HUES6 (cell line): ENCODE measurements at regions not wholly inside any gene's neighbourhood (a gene's known extent, or its start where the extent isn't known, plus 50 kb on each side); places are given as distances from the start of the nearest gene placed in this dataset.
"Not testable (repeated sequence)": the region's sequence is repeated elsewhere in the genome, so short reads cannot be mapped to it uniquely, and the experiment has no call there.

Source experiments
- H3K27ac ChIP-seq: 2 replicates; pipeline ENCODE4 v1.7.0; 2013; ENCODE audit warnings: low read depth, mild to moderate bottlenecking, low read length, inconsistent platforms
- H3K27me3 ChIP-seq: 2 replicates; pipeline ENCODE4 v1.6.1; 2013; ENCODE audit warnings: low read length; ENCODE audit not compliant: control insufficient read depth, insufficient read depth
- H3K36me3 ChIP-seq: 2 replicates; pipeline ENCODE4 v1.6.1; 2013; ENCODE audit warnings: low read length; ENCODE audit not compliant: control insufficient read depth, insufficient read depth
- H3K4me1 ChIP-seq: 2 replicates; pipeline ENCODE4 v1.6.1; 2013; ENCODE audit warnings: low read length; ENCODE audit not compliant: control insufficient read depth, insufficient read depth
- H3K4me3 ChIP-seq: 2 replicates; pipeline ENCODE4 v1.5.1; 2013; ENCODE audit warnings: low read depth, low read length
- H3K9ac ChIP-seq: one replicate; pipeline ENCODE4 v1.6.1; 2013; ENCODE audit warnings: mild to moderate bottlenecking, low read length
- H3K9me3 ChIP-seq: 2 replicates; pipeline ENCODE4 v1.6.1; 2013; ENCODE audit warnings: low read depth, low read length; ENCODE audit not compliant: control insufficient read depth, insufficient read depth

DNA sequence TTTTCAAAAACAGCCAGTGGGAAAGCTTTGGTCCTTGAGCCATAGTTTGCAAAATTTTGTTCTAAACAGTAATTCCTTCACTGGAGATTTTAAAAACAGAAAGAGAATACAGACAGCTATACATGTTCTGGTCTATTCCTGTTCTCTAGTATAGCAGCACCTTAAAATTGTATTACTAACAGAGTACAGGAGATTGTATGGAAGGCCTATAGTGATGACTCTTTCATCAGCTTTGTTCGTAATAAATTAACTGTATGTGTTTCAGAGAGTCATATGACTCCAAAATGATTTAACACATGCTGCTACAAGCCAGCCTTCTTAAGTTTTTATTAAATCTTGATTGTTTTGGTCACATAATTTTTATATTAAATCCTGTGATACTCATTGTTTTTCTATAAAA lies 1124.6 kb upstream of the FAM98A start:
- no peak overlapping the region for H3K9ac ChIP-seq
- H3K4me1 ChIP-seq: no peaks in the 10 kb centered on the region
- H3K27ac ChIP-seq: no peak overlapping the region
- no peaks in the 10 kb centered on the region; the same call in none of the 2 replicates for H3K9me3 ChIP-seq
- H3K36me3 ChIP-seq: no peaks in the 10 kb centered on the region
- H3K4me3 ChIP-seq: no peak overlapping the region
- no peaks in the 10 kb centered on the region for H3K27me3 ChIP-seq

DNA sequence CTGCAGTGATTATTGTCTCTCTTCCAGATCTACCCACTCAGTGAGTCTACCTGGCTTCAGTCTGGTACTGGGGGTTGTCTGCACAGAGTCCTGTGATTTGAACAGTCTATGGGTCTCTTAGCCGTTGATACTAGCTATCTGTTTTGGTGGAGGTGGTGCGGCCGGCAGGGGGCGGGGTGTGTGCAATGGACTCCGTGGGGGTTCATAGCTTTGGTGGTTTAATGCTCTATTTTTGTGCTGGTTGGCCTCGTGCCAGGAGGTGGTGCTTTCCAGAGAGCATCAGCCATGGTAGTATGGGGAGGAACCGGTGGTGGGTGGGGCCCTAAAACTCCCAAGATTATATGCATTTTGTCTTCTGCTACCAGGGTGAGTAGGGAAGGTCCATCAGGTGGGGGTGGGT lies 1120.1 kb upstream of the FAM98A start:
- H3K9me3 ChIP-seq: no peaks in the 10 kb centered on the region; the same call in none of the 2 replicates
- H3K27ac ChIP-seq: no peak overlapping the region
- no peaks in the 10 kb centered on the region for H3K27me3 ChIP-seq
- H3K9ac ChIP-seq: no peak overlapping the region
- no peaks in the 10 kb centered on the region; the same call in 1 of the 2 replicates for H3K4me1 ChIP-seq
- no peaks in the 10 kb centered on the region for H3K36me3 ChIP-seq
- H3K4me3 ChIP-seq: no peak overlapping the region

DNA sequence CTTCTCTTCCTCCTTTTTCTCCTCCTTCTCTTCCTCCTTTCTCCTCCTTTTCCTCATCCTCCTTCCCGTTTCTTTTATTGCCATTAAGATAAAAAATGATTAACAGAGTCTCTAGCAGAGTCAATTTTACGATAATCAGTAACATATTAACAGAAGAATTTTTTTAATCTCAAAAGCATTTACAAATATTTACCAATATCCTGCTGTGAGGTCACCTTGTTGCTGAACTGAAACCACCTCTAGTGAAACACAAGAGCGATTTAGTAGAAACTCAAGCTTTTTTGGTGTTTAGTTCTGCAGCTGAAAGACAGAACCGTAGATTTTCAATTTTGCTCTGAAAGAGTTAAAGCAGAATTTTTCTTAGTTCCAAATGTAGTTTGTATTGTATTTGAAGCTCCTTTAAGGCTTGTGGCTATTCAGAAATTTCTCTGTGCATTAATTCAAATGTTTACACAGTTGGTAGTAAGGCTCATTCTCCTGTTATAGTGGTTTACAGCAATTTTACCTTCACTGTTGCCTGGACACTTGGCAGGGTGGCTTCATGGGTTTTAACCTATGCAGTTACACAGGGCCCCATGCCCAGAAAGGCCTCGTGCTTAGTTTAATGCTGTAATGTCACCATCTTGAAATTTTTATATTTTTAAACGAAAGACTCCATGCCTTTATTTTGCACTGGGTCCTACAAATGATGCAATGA lies 1106.6 kb upstream of the FAM98A start:
- Histone ChIP-seq H3K36me3 (no peaks in the 10 kb centered on the region), H3K9me3 (no peaks in the 10 kb centered on the region), H3K27ac (no peak overlapping the region), H3K27me3 (no peaks in the 10 kb centered on the region), H3K9ac (no peak overlapping the region), H3K4me1 (peaks cover 7% of the 10 kb centered on the region; the same call in 1 of the 2 replicates), H3K4me3 (no peak overlapping the region)

DNA sequence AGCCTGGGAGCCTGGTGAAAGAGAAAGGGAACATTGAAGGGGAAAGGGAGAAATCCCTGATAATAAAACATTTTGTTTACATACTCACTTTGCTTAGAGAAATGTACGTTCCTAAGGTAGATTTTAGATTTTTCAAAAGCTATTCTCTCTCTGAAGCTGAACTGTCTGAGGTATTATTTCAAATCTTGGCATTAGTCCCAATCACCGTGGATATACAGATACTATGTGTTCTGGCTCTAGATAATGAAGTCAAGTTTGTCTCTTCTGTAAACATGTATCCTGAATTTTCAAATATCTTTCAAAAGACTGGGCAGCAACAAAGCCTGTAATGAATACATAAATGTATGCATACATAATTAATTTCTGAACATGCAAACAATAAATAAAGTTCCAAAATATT lies 1104.2 kb upstream of the FAM98A start:
- Histone ChIP-seq H3K4me3 (no peak overlapping the region), H3K36me3 (no peaks in the 10 kb centered on the region), H3K9me3 (no peaks in the 10 kb centered on the region), H3K27ac (0 out of 2 replicates have a peak overlapping the region, but pooled peaks have one; percentile 28), H3K4me1 (peaks cover 7% of the 10 kb centered on the region; the same call in 1 of the 2 replicates), H3K27me3 (no peaks in the 10 kb centered on the region), H3K9ac (no peak overlapping the region)

DNA sequence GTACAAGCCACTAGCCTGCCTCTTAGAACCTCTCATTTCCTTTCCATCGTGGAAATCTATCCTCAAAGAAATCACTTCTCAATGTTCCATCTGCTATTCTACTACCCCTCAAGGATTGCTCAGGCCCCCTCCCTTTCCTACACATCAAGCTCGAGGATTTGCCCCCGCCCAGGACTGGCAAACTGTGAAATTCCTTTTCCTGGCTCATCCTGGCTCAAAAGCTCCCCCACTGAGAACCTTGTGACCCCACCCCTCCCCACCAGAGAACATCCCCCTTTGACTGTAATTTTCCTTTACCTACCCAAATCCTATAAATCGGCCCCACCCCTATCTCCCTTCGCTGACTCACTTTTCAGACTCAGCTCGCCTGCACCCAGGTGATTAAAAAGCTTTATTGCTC lies 1103.3 kb upstream of the FAM98A start:
- not testable (repeated sequence) for H3K9me3 ChIP-seq

DNA sequence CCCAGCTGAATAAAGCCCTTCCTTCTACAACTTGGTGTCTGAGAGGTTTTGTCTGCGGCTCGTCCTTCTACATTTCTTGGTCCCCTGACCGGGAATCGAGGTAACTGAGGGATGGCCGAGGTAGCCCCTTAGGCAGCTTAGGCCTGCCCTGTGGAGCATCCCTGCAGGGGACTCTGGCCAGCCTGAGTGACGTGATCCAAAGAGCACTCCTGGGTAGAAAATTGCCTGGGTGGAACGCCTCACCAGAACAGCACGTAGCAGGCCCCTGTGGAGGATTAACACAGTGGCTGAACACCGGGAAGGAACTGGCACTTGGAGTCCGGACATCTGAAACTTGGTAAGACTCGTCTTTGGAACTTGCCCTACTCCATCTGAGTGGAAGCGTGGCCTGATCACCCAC lies 1078.5 kb upstream of the FAM98A start:
- not testable (repeated sequence) for H3K9ac ChIP-seq

More for the DNA sequence above, 1103.3 kb upstream of the FAM98A start:
- not testable (repeated sequence) for H3K27me3 ChIP-seq, H3K9ac ChIP-seq, H3K36me3 ChIP-seq, H3K4me3 ChIP-seq, H3K27ac ChIP-seq, H3K4me1 ChIP-seq

DNA sequence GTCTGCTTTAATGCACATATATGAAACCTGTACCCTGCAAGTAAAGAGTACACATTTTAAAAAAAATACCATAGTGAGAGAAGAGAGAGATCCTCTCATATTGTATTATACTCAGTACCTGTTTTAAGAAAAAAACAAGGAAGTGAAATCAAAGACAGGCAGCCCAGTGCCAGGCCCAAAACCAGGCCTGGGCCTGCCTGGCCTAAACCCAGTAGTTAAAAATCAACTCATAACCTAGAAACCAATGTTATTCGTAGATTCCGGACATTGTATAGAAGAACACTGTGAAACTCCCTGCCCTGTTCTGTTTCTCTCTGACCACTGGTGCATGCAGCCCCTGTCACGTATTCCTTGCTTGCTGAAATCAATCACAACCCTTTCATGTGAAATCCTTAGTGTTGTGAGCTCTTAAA lies 1078.0 kb upstream of the FAM98A start:
- H3K9me3 ChIP-seq, H3K4me3 ChIP-seq, H3K27me3 ChIP-seq, H3K4me1 ChIP-seq, H3K27ac ChIP-seq, H3K9ac ChIP-seq, H3K36me3 ChIP-seq: not testable (repeated sequence)

More for the DNA sequence above, 1078.5 kb upstream of the FAM98A start:
- not testable (repeated sequence) for H3K4me3 ChIP-seq, H3K4me1 ChIP-seq, H3K27me3 ChIP-seq, H3K27ac ChIP-seq, H3K36me3 ChIP-seq, H3K9me3 ChIP-seq

DNA sequence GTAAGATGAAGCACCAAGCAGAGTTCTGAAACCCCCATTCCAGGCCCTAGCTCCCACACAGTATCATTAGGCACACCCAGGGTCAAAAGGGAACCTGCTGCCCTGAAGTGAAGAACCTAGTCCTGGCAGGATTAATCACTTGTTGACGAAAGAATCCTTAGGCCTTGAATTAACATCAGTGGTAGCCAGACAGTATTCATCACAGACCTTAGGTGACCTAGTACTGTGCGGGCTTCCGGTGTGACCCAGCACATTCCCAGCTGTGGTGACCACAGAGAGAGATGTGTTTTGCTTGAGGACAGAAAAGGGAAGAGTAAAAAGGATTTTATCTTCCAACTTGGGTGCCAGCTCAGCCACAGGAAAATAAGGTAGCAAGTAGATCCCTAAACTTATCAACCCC lies 1071.4 kb upstream of the FAM98A start:
- Histone ChIP-seq H3K36me3 (no peaks in the 10 kb centered on the region), H3K4me3 (no peak overlapping the region), H3K9ac (no peak overlapping the region), H3K27ac (no peak overlapping the region), H3K9me3 (no peaks in the 10 kb centered on the region), H3K4me1 (no peaks in the 10 kb centered on the region), H3K27me3 (no peaks in the 10 kb centered on the region)

DNA sequence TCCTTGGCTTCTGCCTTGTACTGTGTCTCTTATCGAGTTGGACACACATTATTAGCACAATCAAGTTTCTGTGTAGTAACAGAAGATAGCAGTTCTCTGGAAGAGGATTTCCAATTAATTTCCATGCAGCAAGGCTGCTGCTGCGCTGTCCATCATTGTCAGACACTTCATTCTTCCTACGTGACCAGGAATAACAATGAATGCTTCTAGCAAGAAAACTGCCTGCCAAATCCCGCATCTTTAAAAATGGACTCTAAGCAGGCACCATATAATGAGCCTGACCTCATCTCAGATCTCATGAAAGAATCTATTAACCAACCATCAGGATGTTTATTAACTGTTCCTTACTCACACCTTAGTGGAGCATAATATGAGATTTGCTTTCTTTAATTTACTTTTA lies 1067.7 kb upstream of the FAM98A start:
- H3K9me3 ChIP-seq: no peaks in the 10 kb centered on the region
- no peaks in the 10 kb centered on the region for H3K4me1 ChIP-seq
- H3K27me3 ChIP-seq: no peaks in the 10 kb centered on the region
- no peak overlapping the region for H3K9ac ChIP-seq
- no peak overlapping the region for H3K27ac ChIP-seq
- H3K36me3 ChIP-seq: no peaks in the 10 kb centered on the region
- H3K4me3 ChIP-seq: no peak overlapping the region

DNA sequence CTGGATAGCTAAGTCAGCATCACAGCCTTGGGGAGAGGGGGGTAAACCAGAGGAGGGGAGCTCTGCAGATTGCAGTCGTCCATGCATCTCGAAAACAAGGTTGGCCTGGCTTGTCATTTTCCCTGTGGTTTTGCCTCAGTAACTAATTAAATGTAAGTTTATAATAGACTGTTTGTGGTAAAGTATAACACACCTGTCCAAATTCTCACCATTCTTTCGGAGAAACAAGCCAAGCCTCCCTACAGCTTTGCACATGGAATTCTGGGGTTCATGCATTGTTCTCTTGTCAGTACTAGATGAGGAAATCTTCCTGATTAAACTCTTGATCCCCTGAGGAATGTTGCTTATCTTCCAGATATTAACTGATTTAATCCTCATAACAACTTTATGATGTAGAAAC lies 1065.2 kb upstream of the FAM98A start:
- no peaks in the 10 kb centered on the region for H3K9me3 ChIP-seq
- H3K36me3 ChIP-seq: no peaks in the 10 kb centered on the region
- no peaks in the 10 kb centered on the region for H3K27me3 ChIP-seq
- H3K4me3 ChIP-seq: no peak overlapping the region
- no peak overlapping the region for H3K9ac ChIP-seq
- H3K4me1 ChIP-seq: no peaks in the 10 kb centered on the region
- no peak overlapping the region for H3K27ac ChIP-seq

DNA sequence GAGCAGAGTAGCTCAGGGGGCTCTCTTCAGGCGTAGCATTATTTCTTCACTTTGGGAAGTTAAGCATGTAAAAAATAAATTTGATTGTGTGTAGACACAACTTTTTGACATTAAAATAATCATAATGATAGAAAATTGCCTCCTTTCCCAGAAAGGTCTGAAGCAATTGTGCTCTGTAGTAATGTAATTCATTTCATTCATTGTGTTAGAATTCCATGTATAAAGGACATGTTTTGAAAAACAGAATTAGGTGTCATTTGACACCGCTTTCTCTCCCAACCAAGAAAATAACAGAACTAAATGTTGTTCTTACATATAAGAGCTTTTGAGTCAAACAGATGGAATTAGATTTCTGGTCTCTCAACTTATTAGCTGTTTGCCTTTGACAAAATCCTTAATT lies 1064.2 kb upstream of the FAM98A start:
- Histone ChIP-seq H3K36me3 (no peaks in the 10 kb centered on the region), H3K27ac (no peak overlapping the region), H3K9me3 (no peaks in the 10 kb centered on the region), H3K4me3 (no peak overlapping the region), H3K27me3 (no peaks in the 10 kb centered on the region), H3K9ac (no peak overlapping the region), H3K4me1 (no peaks in the 10 kb centered on the region)
